NCI-H2196 treated with DMSO at 0.1 percent for 48 hours (cell line): ENCODE measurements at regions not wholly inside any gene's neighbourhood (a gene's known extent, or its start where the extent isn't known, plus 50 kb on each side); places are given as distances from the start of the nearest gene placed in this dataset.
A peak's percentile ranks its signal among the peaks of the same experiment; 100 is the strongest.
"Not testable (repeated sequence)": the region's sequence is repeated elsewhere in the genome, so short reads cannot be mapped to it uniquely, and the experiment has no call there.

Source experiments
- DNase-seq: peaks from one replicate; lab custom pipeline; 2025; ENCODE audit not compliant: unreplicated experiment; lab: John Stamatoyannopoulos, UW

DNA sequence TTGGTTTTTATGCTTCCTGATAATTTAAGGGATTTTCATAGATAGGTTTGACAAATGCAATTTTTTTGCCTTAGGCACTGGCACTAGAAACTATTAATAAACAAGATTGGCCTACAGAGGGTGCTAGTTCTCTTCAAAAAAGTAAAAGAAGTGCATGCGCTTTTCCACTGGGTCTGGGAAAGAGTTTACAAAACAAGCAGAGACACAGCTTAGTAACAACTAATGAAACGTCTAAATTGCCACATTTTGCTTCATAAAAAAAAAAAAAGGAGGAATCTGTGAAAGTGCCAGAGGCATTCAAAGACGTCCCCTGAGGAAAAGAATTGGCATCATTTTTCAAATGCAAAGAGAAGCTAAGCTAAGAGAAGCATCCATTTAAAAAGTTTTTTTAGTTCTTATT lies 58.3 kb upstream of the EEA1 start:
- peak; percentile 51 for DNase-seq

GRCh38 chr12:92987846-92988621 lies 58.9 kb upstream of the EEA1 start:
- DNase-seq, result no peak

GRCh38 chr12:92988622-92989130 lies 59.6 kb upstream of the EEA1 start:
- DNase-seq, result no peak

DNA sequence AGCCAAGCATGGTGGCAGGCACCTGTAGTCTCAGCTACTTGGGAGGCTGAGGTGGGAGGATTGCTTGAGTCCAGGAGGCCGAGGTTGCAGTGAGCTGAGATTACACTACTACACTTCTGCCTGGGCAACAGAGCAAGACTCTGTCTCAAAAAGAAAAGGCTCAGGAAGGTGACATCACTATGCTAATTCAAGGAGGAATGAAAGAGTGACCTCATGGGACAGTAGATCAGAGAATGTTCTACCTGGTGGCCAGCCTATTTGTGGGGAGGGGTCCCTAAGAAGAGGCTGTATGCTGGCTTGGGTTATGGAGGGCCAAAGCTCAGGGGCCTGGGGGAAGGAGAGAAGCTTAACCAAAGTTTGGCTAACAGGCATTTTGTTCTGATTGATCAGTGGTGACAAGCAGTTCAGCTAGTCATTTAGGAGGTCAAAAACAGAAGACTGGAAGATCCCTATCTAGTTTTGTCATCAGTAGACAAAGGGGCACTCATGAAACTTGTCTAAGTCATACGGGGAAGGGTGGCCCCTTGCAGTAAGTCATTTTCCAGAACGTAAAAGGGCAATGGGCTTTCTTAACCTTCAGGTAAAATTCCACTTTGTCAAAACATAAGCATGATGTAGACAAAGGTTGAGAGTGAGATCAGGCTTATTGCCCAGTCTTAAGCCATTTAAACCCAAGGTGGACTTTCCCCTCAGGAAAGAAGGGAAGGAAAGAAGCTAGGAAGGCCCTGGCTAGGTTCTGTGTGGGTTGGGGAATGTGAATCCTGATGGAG lies 60.8 kb upstream of the EEA1 start:
- DNase-seq, result no peak

DNA sequence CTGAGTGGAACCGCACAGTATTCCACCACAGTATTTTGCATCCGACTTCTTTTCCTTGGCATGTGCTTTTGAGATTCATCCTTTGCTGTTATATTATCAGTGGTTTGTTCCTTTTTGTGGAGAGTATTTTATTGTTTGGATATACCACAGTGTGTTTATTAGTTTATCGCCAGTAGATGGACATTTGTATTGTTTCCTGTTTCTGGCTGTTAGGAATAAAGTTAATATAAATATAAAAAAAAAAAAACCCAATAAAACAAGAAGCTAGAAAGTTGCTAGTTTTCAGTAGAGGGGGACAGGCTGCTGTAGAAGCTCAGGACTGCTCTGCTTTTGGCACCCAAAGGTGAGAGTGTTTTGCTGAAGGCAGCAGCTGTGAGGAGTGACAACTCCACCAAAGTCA lies 62.0 kb upstream of the EEA1 start:
- DNase-seq, result no peak

DNA sequence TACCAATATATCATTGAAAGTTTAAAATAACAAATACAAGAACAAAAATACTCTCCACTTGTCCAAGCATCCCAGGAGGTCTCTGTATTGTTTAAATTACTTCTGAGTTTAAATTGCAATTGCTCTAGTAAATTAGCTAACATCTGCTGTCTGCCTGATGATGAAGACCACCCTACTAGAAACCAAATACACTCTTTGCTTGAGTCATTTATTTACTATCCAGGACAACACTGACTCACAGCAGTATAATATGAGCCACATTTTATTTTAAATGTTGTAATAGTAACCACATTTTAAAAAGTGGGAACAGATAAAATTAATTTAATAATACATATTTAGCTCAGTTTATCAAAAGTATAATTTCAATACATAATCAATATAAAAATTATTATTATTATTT lies 62.9 kb upstream of the EEA1 start:
- no peak for DNase-seq

GRCh38 chr12:92993259-92993658 lies 64.2 kb upstream of the EEA1 start:
- no peak for DNase-seq

DNA sequence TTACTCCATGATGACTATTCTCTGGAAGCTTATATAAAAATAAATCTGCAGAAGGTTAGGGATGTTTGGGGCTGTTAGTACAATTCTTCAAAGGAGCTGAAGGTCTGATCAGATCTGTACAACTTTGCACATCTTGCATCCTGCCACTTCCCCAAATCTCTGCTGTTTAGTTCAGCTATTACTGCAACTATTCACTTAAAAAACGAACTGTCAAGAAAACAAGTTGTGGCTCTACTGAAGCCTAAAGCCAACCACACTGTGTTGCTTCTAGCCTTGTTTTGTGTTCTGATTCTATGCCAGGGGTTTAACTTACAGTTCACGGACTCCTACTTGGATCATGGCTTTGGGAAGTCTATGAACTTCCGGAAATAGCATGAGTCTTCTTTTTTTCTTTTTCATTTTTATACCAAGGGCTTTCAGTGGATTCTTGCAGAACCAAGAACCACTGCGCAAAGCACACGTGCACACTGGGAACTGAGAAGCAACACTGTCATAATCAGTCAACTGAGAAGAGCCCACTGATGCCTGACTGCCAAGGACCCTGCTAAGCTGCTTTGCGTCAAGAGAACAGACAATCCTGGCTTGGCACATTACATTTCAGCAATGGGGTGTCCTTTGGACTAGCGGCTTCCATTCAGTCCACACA lies 66.3 kb upstream of the EEA1 start:
- DNase-seq, result no peak

DNA sequence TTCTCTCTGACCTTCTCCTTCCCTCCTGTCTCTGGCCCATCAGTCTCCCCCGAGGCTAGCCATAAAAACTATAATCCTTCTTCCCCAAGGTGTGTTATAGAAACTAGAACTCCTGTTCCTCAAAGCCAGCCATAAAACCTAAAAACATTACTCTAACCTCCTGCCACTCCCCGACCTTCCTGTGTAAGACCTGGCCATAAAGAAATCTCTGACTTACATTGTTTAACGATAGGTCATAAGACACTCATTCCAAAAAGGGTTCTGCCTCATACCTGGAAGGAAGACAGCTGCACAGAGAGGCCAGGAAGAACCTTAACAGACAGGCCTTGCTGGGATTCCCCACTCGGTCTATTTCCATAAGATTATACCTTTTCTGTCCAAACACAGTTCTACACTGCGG lies 70.9 kb upstream of the EEA1 start:
- no peak for DNase-seq

GRCh38 chr12:93001407-93001806 lies 72.3 kb upstream of the EEA1 start:
- no peak for DNase-seq

GRCh38 chr12:93002293-93003054 lies 73.4 kb upstream of the EEA1 start:
- DNase-seq, result no peak

GRCh38 chr12:93003531-93004239 lies 74.6 kb upstream of the EEA1 start:
- no peak for DNase-seq

DNA sequence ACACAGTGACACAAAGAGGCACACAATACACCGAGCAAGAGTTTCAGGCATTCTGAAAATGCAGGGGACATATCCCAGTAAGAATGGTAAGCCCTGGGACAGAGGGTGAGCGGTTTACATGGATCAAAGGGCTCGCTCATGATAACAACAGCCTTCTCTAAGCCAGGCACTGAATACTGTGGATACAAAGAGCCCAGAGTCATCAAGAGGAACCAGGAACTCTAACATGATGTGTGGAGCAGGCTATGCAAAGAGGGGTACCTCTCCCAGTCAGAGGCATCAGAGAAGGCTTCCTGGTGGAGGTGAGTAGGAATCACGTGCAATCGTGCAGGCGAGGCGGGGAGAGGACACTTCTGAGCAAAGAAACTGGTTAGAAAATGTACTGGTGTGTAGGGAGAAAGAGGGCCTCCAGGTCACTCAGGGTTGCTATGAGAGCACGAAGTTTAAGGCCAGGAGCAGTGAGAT lies 76.9 kb upstream of the EEA1 start:
- DNase-seq, result no peak

GRCh38 chr12:93006471-93007208 lies 77.5 kb upstream of the EEA1 start:
- DNase-seq, result no peak

DNA sequence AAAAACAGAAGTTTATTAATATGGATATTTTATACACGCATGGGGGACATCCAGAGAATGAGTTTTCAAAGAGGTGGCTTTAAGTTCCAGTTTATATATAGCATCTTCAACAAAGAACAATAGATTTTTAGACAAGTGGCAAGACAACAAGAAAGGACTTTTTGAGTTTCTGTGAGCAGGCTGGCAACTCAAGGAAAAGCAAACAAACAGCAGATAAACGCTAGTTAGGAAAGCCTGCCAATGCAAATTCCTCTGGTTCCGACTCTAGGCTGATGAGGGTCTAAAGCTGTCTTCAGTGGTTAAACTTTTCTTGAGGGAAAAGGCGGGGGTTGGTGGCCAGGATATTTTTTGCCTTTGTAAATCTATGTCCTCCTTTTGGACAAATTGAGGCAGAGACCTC lies 78.4 kb upstream of the EEA1 start:
- no peak for DNase-seq

- DNase-seq, result no peak
Observed at GRCh38 chr12:93008044-93008778, 79.1 kb upstream of the EEA1 start.

GRCh38 chr12:93008880-93009279 lies 79.8 kb upstream of the EEA1 start:
- DNase-seq, result not testable (repeated sequence)

- no peak for DNase-seq
Observed at GRCh38 chr12:93009533-93009932, 80.4 kb upstream of the EEA1 start.

- DNase-seq, result no peak
Observed at GRCh38 chr12:93010461-93010860, 81.4 kb upstream of the EEA1 start.
